ENCODE measurements at regions not wholly inside any gene's neighbourhood (a gene's known extent, or its start where the extent isn't known, plus 50 kb on each side); places are given as distances from the start of the nearest gene placed in this dataset.

GRCh38 chr2:75788154-75788553, 77.4 kb upstream of the GCFC2 start:
- TF ChIP-seq, protein P1, sequence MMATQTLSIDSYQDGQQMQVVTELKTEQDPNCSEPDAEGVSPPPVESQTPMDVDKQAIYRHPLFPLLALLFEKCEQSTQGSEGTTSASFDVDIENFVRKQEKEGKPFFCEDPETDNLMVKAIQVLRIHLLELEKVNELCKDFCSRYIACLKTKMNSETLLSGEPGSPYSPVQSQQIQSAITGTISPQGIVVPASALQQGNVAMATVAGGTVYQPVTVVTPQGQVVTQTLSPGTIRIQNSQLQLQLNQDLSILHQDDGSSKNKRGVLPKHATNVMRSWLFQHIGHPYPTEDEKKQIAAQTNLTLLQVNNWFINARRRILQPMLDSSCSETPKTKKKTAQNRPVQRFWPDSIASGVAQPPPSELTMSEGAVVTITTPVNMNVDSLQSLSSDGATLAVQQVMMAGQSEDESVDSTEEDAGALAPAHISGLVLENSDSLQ (IDR thresholded peaks at IDR 0.05), result no peak
- TF ChIP-seq CTBP1 (IDR thresholded peaks at IDR 0.05; ENCODE audit: borderline replicate concordance) (no peak), SP1 (IDR thresholded peaks at IDR 0.05) (no peak), ELF4 (IDR thresholded peaks at IDR 0.05) (no peak), NFRKB (IDR thresholded peaks at IDR 0.05) (no peak), LEF1 (IDR thresholded peaks at IDR 0.05; ENCODE audit: borderline replicate concordance) (no peak), ARNT (IDR thresholded peaks at IDR 0.05) (no peak), FOXM1 (IDR thresholded peaks at IDR 0.05; ENCODE audit: borderline replicate concordance) (no peak), L3MBTL2 (conservative IDR thresholded peaks at IDR 0.05) (no peak), ZNF384 (IDR thresholded peaks at IDR 0.05) (no peak)
